ENCODE measurements at regions not wholly inside any gene's neighbourhood (a gene's known extent, or its start where the extent isn't known, plus 50 kb on each side); places are given as distances from the start of the nearest gene placed in this dataset.
"Not testable (repeated sequence)": the region's sequence is repeated elsewhere in the genome, so short reads cannot be mapped to it uniquely, and the experiment has no call there.

DNA sequence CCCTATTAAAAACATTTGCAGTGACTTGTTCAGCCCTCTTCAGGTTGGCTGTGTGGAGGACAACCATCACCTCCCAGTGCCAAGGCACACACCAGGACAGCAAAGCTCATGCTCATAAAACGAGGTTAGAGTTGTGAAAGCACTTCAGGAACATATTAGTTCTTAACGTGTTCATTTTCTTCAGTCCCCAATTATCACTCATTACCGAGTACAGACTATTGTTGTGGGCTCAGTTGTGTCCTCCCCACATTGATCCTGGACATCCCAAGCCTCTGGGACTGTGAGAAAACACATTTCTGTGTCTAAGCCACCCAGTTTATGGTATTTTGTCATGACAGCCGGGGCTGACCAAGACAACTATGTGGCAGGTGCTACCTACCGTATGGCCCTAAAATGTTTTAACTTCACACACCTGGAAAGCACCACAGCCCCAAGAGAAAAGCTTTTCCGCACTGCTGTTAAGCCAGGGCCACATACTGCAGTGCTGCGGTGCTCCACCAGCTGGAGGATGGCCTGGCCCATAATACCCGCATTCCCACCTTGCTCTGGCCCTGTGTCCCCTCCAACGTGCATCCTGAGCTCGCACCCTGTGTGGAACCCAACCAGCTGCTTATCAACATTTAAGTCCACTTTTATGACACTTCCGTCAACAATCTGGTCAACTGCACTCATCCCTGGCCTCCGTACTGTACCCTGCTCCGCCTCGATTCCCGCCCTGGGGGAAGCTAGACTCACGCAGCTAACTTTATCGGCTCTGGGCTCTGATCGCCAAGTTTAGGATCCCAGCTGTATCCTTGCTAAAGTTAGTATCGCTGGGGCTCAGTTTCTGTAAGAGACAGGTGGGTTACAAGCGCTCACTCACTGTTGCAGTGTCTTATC is 160.6 kb downstream of the KLRB1 start:
- TF ChIP-seq SPI1 (IDR thresholded peaks at IDR 0.05; ENCODE audit: low read depth, low read length); TAF1 (IDR thresholded peaks at IDR 0.05; ENCODE audit: low read depth, low read length); POLR2A (IDR thresholded peaks at IDR 0.05; ENCODE audit: low read depth, low read length); POU2F2 (IDR thresholded peaks at IDR 0.05; ENCODE audit: low read depth, low read length); PAX5 (IDR thresholded peaks at IDR 0.05; ENCODE audit: insufficient read depth, low read length, severe bottlenecking): not testable (repeated sequence)
